ENCODE measurements at regions not wholly inside any gene's neighbourhood (a gene's known extent, or its start where the extent isn't known, plus 50 kb on each side); places are given as distances from the start of the nearest gene placed in this dataset.
"Not testable (repeated sequence)": the region's sequence is repeated elsewhere in the genome, so short reads cannot be mapped to it uniquely, and the experiment has no call there.

GRCh38 chr4:45241976-45242375, 515.6 kb upstream of the GNPDA2 start:
- Histone ChIP-seq H3K36me3 (no peaks in the 10 kb centered on the region), H3K9me3 (no peaks in the 10 kb centered on the region), H3K4me3 (no peak overlapping the region), H3K4me1 (no peaks in the 10 kb centered on the region), H3K27ac (no peak overlapping the region), H3K27me3 (no peaks in the 10 kb centered on the region)
- DNase-seq = no peak
- no peak for TF ChIP-seq CTCF (IDR thresholded peaks at IDR 0.05)
- no peak for FAIRE-seq
- intact Hi-C loops (cut with DNase I) = no loop called here
- ATAC-seq = no peak

GRCh38 chr4:45229206-45229605, 502.9 kb upstream of the GNPDA2 start:
- ATAC-seq (no peak), DNase-seq (no peak), FAIRE-seq (no peak)
- no peak overlapping the region for H3K4me3 ChIP-seq
- no peak overlapping the region for H3K27ac ChIP-seq
- no peaks in the 10 kb centered on the region for H3K27me3 ChIP-seq
- H3K9me3 ChIP-seq = no peaks in the 10 kb centered on the region
- no peak for TF ChIP-seq CTCF (IDR thresholded peaks at IDR 0.05)
- H3K4me1 ChIP-seq = no peaks in the 10 kb centered on the region
- WGBS, 2 donors = 36 to 49% methylated on average over 1 of the region's 1 CpG
- intact Hi-C loops (cut with DNase I) = no loop called here
- H3K36me3 ChIP-seq = no peaks in the 10 kb centered on the region

- Histone ChIP-seq H3K27me3 (no peaks in the 10 kb centered on the region), H3K9me3 (no peaks in the 10 kb centered on the region), H3K4me3 (no peak overlapping the region), H3K4me1 (no peaks in the 10 kb centered on the region), H3K27ac (no peak overlapping the region), H3K36me3 (no peaks in the 10 kb centered on the region)
- intact Hi-C loops (cut with DNase I) = no loop called here
- FAIRE-seq (no peak), DNase-seq (no peak), ATAC-seq (no peak)
- no peak for TF ChIP-seq CTCF (IDR thresholded peaks at IDR 0.05)
These were observed 489.7 kb upstream of the GNPDA2 start for GRCh38 chr4:45215976-45216542.

GRCh38 chr4:45208476-45208875, 482.1 kb upstream of the GNPDA2 start:
- ATAC-seq; FAIRE-seq; intact Hi-C loops (cut with DNase I); H3K9me3 ChIP-seq; H3K36me3 ChIP-seq; H3K27ac ChIP-seq; H3K4me3 ChIP-seq; H3K27me3 ChIP-seq; H3K4me1 ChIP-seq: not testable (repeated sequence)
- peak in 1 of 6 donors; percentile 43 for DNase-seq
- 83 to 91% methylated on average over 18 to 19 of the region's 21 CpGs for WGBS, 2 donors

GRCh38 chr4:45207864-45208331, 481.5 kb upstream of the GNPDA2 start:
- FAIRE-seq; ATAC-seq; H3K9me3 ChIP-seq; H3K4me1 ChIP-seq; H3K27ac ChIP-seq; H3K36me3 ChIP-seq; H3K27me3 ChIP-seq; intact Hi-C loops (cut with DNase I); H3K4me3 ChIP-seq: not testable (repeated sequence)
- 84 to 94% methylated on average over 27 of the region's 27 CpGs for whole genome bisulfite sequencing, 2 donors
- peak in 3 of 6 donors; percentile 9 to 73 (median 29) for DNase-seq

- WGBS, 2 donors = 87 to 91% methylated on average over 27 to 30 of the region's 30 CpGs
- H3K27me3 ChIP-seq; intact Hi-C loops (cut with DNase I); H3K4me1 ChIP-seq; H3K36me3 ChIP-seq; FAIRE-seq; H3K4me3 ChIP-seq; H3K27ac ChIP-seq; ATAC-seq; H3K9me3 ChIP-seq: not testable (repeated sequence)
- DNase-seq = peak in 3 of 6 donors; percentile 22 to 72 (median 46)
These were observed 481.0 kb upstream of the GNPDA2 start for GRCh38 chr4:45207241-45207863.

Data from pancreas (tissue), 10 donors.